Inflammatory macrophage treated with lipopolysaccharide for 1 hour (primary cell): ENCODE measurements at regions not wholly inside any gene's neighbourhood (a gene's known extent, or its start where the extent isn't known, plus 50 kb on each side); places are given as distances from the start of the nearest gene placed in this dataset.

Experiments
- DNase-seq, 2 donors: peaks; one replicate each; pipeline ENCODE4 v3.0.0-alpha.2; 2020 to 2022

GRCh38 chr2:45337481-45337880 is 273.6 kb downstream of the SRBD1 start:
- no peak for DNase-seq

GRCh38 chr2:45334205-45334604 is 276.9 kb downstream of the SRBD1 start:
- DNase-seq: no peak

- DNase-seq: no peak
Observed at GRCh38 chr2:45332567-45332966, 278.5 kb downstream of the SRBD1 start.

GRCh38 chr2:45332094-45332493 is 279.0 kb downstream of the SRBD1 start:
- DNase-seq: peak; percentile 4 to 9

GRCh38 chr2:45331410-45331786 is 279.7 kb downstream of the SRBD1 start:
- no peak for DNase-seq

GRCh38 chr2:45330637-45331409 is 280.2 kb downstream of the SRBD1 start:
- no peak for DNase-seq

GRCh38 chr2:45330108-45330507 is 281.0 kb downstream of the SRBD1 start:
- no peak for DNase-seq

GRCh38 chr2:45329045-45329677 is 281.9 kb downstream of the SRBD1 start:
- no peak for DNase-seq

GRCh38 chr2:45328264-45328870 is 282.7 kb downstream of the SRBD1 start:
- no peak for DNase-seq

- DNase-seq: no peak
Observed at GRCh38 chr2:45323344-45323743, 287.7 kb downstream of the SRBD1 start.

GRCh38 chr2:45320956-45321355 is 290.1 kb downstream of the SRBD1 start:
- no peak for DNase-seq

- DNase-seq: no peak
Observed at GRCh38 chr2:45319683-45320455, 291.2 kb downstream of the SRBD1 start.

GRCh38 chr2:45318686-45319085 is 292.4 kb downstream of the SRBD1 start:
- DNase-seq: no peak

- DNase-seq: no peak
Observed at GRCh38 chr2:45316576-45317338, 294.3 kb downstream of the SRBD1 start.

- DNase-seq: no peak
Observed at GRCh38 chr2:45315861-45316260, 295.2 kb downstream of the SRBD1 start.

GRCh38 chr2:45312275-45312674 is 298.8 kb downstream of the SRBD1 start:
- no peak for DNase-seq

- no peak for DNase-seq
Observed at GRCh38 chr2:45311559-45311958, 299.5 kb downstream of the SRBD1 start.

GRCh38 chr2:45307147-45307546 is 297.9 kb upstream of the SIX2 start:
- DNase-seq: no peak

GRCh38 chr2:45305599-45305998 is 296.3 kb upstream of the SIX2 start:
- no peak for DNase-seq

GRCh38 chr2:45303417-45304202 is 294.4 kb upstream of the SIX2 start:
- DNase-seq: no peak
